ENCODE measurements at regions not wholly inside any gene's neighbourhood (a gene's known extent, or its start where the extent isn't known, plus 50 kb on each side); places are given as distances from the start of the nearest gene placed in this dataset.

DNA sequence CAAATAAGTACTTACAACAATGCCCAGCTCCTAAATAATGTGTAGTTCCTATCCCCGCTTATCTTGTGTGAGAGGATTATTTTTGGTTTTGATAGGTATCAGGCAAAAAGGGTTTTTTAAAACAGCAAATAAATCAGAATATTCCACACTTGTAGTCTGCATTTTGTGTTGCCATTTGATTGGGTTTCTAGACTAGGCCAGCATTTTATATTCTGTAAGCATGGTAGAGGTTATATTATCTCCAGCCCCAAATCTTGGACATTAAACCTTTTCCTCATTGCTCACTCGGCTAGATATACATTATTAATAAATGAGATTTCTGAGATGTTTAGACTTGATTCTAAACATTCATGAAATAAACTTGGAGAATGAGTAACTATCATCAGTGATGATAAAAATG lies 165.7 kb upstream of the C1orf21 start:
- no peak overlapping the region for H3K27ac ChIP-seq
- TF ChIP-seq, protein P1, sequence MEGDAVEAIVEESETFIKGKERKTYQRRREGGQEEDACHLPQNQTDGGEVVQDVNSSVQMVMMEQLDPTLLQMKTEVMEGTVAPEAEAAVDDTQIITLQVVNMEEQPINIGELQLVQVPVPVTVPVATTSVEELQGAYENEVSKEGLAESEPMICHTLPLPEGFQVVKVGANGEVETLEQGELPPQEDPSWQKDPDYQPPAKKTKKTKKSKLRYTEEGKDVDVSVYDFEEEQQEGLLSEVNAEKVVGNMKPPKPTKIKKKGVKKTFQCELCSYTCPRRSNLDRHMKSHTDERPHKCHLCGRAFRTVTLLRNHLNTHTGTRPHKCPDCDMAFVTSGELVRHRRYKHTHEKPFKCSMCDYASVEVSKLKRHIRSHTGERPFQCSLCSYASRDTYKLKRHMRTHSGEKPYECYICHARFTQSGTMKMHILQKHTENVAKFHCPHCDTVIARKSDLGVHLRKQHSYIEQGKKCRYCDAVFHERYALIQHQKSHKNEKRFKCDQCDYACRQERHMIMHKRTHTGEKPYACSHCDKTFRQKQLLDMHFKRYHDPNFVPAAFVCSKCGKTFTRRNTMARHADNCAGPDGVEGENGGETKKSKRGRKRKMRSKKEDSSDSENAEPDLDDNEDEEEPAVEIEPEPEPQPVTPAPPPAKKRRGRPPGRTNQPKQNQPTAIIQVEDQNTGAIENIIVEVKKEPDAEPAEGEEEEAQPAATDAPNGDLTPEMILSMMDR (IDR thresholded peaks at IDR 0.05): no peak
- intact Hi-C loops (cut with DNase I): loop anchor here in 2 of 3 donors (5.0 to 10.0 kb wide), 2 partner anchors 144 to 146 kb away; no protein-coding TSS in a partner anchor
- no peaks in the 10 kb centered on the region for H3K36me3 ChIP-seq
- H3K9me3 ChIP-seq: no peaks in the 10 kb centered on the region
- 63 to 84% methylated on average over 2 of the region's 2 CpGs for WGBS, 2 donors
- DNase-seq: no peak
- no peaks in the 10 kb centered on the region for H3K27me3 ChIP-seq
- ATAC-seq: no peak
- no peak overlapping the region for H3K4me3 ChIP-seq
- no peak for FAIRE-seq
- no peaks in the 10 kb centered on the region for H3K4me1 ChIP-seq

DNA sequence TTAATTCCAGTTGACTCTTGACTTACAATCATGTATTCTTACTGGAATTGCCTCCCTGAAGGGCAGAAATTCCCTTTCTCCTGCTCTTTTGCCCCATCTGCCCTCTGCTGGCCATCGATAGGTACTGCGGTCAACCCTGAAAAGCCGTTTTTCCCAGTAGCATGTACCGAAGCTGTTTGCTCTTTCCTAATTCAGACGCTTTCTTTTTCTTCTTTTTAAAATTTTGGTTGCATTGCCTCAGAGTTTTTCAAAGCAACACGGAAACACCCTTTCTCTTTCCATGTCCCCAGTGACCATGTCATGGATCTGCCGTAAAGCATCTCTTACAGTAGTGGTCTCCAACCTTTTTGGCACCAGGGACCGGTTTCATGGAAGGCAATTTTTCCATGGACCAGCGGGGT lies 164.2 kb upstream of the C1orf21 start:
- DNase-seq (peak in 5 of 6 donors; percentile 21 to 72 (median 60)), FAIRE-seq (no peak), ATAC-seq (peak; percentile 64 to 97 (median 88))
- H3K4me3 ChIP-seq: peak overlapping the region in 1 of 4 donors; percentile 3
- no peaks in the 10 kb centered on the region for H3K9me3 ChIP-seq
- H3K27me3 ChIP-seq: no peaks in the 10 kb centered on the region
- WGBS, 2 donors: 18 to 22% methylated on average over 9 of the region's 9 CpGs
- TF ChIP-seq, protein P1 (IDR thresholded peaks at IDR 0.05): peak; percentile 87 to 96 (median 88)
- intact Hi-C loops (cut with DNase I): loop anchor here in 2 of 3 donors (5.0 to 10.0 kb wide), 2 partner anchors 145 to 148 kb away; no protein-coding TSS in a partner anchor
- no peaks in the 10 kb centered on the region for H3K4me1 ChIP-seq
- no peak overlapping the region for H3K27ac ChIP-seq
- H3K36me3 ChIP-seq: no peaks in the 10 kb centered on the region

DNA sequence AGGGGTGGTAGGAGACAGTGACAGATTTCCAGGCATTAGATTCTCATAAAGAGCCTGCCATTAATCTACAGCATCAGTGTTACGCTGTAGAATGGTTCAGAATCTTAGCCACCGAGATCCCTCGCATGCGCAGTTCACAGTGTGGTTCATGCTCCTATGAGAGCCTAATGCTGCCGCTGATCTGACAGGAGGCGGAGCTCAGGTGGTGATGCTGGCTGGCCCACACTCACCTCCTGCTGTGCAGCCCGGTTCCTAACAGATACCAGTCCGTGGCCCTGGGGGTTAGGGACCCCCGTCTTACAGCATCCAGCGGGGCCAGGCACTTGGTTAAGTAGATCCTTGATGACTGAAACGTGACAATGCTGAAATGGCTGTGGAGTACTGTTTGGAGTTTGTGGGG lies 163.6 kb upstream of the C1orf21 start:
- H3K36me3 ChIP-seq: no peaks in the 10 kb centered on the region
- FAIRE-seq (no peak), DNase-seq (peak in 1 of 6 donors; percentile 28), ATAC-seq (peak in 3 of 4 donors; percentile 46 to 62 (median 50))
- H3K9me3 ChIP-seq: no peaks in the 10 kb centered on the region
- WGBS, 2 donors: 63 to 68% methylated on average over 11 of the region's 11 CpGs
- TF ChIP-seq, protein P1 (IDR thresholded peaks at IDR 0.05): no peak
- H3K4me1 ChIP-seq: no peaks in the 10 kb centered on the region
- intact Hi-C loops (cut with DNase I): loop anchor here in 2 of 3 donors (5.0 to 10.0 kb wide), 2 partner anchors 146 to 148 kb away; no protein-coding TSS in a partner anchor
- no peaks in the 10 kb centered on the region for H3K27me3 ChIP-seq
- H3K27ac ChIP-seq: no peak overlapping the region
- H3K4me3 ChIP-seq: peak overlapping the region in 1 of 4 donors; percentile 3

DNA sequence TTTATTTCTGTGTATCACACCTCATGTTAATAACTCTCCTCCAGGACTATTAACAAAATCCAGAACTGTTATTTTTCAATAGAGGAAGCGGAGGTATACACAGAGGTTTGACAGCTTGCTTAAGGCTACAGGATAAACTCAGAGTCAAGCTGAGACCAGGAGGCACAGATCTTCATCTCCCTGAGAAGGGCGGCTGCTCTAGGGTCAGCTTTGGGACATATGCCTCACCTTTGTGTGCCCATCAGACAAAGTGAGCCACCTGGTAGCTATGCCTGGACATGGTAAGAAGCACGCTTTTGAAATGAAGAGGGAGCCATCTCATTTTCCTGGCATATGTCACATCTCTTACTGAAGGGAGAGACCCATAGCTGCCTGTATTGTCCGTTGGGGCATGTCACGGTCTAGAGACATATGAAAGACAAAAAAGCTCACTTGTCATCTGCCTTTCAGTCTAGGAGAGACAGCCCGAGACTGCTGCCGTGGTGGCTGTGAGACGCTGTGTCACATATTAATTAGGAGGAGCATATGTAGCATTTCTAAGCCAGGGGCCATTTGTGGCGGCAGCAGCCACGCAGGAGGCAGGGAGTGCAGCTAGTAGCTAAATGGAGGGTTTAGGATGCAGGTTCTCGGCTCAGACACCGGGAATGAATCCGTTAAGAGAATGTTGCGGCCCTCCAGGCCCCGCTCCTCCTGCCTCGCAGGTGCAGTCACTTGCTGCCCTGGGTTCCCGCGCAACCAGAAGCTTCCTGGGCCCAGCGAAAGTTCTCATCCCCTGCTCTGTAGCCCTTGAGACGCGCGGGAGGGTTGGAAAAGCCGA lies 161.3 kb upstream of the C1orf21 start:
- intact Hi-C loops (cut with DNase I): loop anchor here in 1 of 3 donors (10.0 kb wide), 1 partner anchor 151 kb away; no protein-coding TSS in a partner anchor
- H3K9me3 ChIP-seq: no peaks in the 10 kb centered on the region
- H3K4me3 ChIP-seq: no peak overlapping the region
- FAIRE-seq: no peak
- H3K36me3 ChIP-seq: no peaks in the 10 kb centered on the region
- no peaks in the 10 kb centered on the region for H3K4me1 ChIP-seq
- no peak for DNase-seq
- no peak for ATAC-seq
- TF ChIP-seq, protein P1 (IDR thresholded peaks at IDR 0.05): no peak
- no peaks in the 10 kb centered on the region for H3K27me3 ChIP-seq
- no peak overlapping the region for H3K27ac ChIP-seq
- WGBS, 2 donors: 89 to 90% methylated on average over 23 of the region's 23 CpGs

DNA sequence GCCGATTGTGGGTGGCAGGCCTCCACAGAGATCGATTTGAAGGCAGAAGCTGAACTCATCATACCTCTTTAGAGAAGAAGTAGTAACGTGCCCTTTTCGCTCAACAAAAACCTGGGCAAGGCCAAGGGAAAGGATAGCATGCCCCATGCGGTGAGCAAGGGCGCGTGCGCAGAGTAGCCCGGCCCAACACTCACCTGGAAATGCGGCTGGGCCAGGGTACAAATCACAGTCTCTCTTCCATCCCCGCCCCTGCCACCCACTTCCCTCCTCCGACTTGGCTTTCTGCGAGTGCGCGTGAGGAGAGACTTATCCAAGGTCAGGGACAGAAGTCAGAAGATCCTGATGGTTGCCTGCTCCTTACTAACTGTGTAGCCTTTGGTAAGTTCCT lies 160.7 kb upstream of the C1orf21 start:
- WGBS, 2 donors: 88 to 92% methylated on average over 15 of the region's 15 CpGs
- H3K4me3 ChIP-seq: no peak overlapping the region
- no peaks in the 10 kb centered on the region for H3K4me1 ChIP-seq
- no peaks in the 10 kb centered on the region for H3K9me3 ChIP-seq
- no peaks in the 10 kb centered on the region for H3K27me3 ChIP-seq
- FAIRE-seq: no peak
- intact Hi-C loops (cut with DNase I): loop anchor here in 1 of 3 donors (10.0 kb wide), 1 partner anchor 151 kb away; no protein-coding TSS in a partner anchor
- no peak for ATAC-seq
- H3K36me3 ChIP-seq: no peaks in the 10 kb centered on the region
- TF ChIP-seq, protein P1 (IDR thresholded peaks at IDR 0.05): no peak
- no peak for DNase-seq
- H3K27ac ChIP-seq: no peak overlapping the region

Measured in pancreas (tissue), 10 donors.